GM21528 (cell line): ENCODE measurements at regions not wholly inside any gene's neighbourhood (a gene's known extent, or its start where the extent isn't known, plus 50 kb on each side); places are given as distances from the start of the nearest gene placed in this dataset.

ENCODE experiments used
- ATAC-seq: cut with Tn5 transposase; IDR thresholded peaks from one replicate; pipeline ENCODE4 v1.9.1; 2021; ENCODE audit warnings: mild to moderate bottlenecking, moderate library complexity; ENCODE audit not compliant: unreplicated experiment, low FRiP score

DNA sequence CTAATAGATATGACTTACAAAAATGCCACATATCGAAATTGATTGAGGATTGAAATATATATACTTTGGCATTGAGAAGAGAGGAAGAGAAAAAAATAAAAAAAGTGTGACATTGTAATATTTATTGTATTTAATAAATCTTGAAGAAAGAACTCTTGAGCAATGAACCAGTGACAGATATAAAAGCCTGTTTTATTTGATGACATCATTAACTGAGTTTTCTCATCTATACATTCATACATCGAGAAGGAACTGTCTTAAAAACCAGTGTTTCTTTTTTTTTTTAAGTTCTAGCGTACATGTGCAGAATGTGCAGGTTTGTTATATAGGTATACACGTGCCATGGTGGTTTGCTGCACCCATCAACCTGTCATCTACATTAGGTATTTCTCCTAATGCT is 368.2 kb downstream of the SNAPC1 start:
- no peak for ATAC-seq

DNA sequence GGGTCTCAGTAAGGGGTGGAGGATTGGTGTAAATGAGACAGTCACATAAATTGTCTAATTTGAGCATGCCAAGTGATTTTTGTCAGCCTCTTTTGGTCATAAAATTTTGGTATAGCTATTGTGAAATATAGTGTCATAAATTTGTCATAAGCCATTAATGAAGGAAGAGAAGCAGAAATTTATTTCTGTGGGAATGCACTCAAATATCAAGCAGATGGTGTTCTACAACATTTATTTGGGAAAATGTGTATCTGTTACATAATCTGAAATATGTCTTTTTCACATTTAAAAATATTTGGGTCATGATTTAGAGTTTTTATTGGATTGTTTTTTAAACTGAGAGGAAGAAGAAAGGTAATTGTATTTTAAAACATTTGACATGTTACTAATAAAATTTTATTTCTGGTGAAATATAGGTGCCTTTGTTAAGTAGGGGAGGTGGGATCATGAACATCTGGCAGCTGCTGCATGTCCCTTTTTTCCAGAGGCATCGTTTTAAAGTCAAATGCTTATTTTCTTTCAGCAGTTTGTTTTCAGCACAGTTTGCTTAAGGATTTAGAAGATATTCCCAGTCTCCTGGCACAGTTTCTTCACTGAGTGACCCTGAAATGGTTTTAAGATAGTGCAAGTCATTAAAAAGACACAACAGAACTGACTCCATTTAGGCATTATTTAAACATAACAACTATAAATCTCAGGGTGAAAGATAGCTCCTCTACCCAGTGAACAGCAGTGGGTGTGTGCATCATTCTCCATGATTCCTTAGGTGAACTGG is 371.7 kb downstream of the SNAPC1 start:
- ATAC-seq = no peak

DNA sequence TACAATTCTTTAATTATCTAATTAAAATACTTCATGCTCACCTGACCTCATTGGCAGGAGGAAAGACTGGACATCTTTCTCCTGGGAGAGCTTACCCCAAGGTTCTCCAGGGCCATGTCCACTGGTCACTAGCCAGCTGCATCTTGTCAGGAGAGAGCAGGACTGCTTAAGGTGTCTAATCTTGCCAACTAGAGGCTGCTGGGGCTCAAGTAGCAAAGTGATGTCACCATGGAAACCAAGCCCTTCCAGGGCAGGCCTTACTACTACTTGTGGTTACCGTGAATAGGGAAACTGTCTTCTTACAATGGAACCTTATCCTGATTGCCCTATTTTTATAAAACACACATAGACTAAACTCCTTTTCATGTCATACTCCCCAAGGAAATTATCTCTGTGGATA is 376.4 kb downstream of the SNAPC1 start:
- ATAC-seq = no peak

DNA sequence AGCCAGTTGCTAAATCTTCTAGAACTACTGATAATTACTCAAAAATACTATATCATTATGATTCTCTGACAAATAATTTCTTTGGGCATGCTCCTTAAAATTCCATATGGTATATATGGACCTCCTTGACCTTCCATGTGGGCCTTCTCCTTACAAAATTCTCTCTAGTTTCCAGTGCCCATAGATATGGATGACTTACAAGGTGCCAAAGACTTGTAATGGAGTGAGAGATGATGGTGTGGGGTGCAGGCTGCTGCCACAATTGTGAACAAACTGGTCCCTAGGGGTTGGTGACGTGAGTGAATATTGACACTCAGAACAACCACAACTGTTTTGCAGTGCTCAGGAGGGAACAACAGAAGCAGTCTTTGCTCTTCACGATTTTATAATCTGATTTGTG is 378.9 kb downstream of the SNAPC1 start:
- ATAC-seq = no peak

DNA sequence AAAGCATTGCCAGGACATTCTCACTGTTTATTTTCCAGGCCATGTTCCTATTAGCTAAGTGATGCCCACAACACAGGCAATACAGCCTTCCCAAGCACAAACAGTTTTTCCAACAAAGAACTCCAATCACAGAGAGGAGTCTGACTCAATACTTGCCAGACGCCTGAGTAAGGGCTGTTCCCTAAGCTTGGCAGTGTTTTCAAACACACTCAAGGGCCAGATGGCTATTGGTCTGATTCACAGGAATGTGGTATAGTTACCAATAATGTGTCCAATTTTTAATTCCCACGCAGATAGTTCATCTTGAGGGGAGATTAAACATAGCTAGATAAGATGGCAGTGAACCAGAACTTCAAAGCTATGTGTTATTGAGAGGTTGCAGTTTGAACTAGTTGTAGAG is 381.0 kb downstream of the SNAPC1 start:
- no peak for ATAC-seq

DNA sequence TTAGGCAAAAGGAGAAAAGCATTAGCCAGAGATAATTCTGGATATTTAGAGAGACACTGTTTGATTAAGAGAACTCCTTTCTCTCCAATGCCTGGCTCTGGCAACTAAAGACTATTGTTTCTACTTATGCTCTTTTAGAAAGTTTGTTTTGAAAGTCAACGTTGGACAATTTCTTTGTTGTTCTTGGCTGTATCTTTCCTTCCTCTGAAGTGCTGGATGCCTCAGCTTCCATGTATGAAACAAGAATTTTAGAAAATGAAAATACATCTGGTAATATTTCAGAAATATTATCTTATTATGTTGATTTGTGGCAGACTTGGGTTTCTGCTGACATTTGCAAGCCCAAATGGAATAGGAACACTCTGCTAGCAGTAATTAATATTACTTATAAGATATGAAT is 382.6 kb downstream of the SNAPC1 start:
- no peak for ATAC-seq

DNA sequence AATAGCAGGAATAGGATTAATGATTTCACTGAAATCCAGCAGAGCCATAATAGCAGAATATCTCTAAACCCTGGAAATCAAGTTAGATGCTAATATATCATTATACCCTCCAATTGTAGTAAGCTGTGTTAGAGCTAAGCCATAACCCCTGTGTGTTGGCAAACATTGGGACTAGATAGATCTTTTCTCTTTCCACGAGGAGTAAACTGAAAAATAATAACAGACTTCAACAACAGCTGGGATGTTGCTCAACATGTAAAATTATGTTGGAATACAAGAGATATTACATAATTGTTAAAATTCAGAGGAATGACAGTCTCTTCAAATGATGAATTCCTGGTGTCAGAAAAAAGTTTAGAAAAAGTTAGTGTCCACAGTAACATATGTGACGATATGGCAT is 383.8 kb downstream of the SNAPC1 start:
- ATAC-seq = no peak

DNA sequence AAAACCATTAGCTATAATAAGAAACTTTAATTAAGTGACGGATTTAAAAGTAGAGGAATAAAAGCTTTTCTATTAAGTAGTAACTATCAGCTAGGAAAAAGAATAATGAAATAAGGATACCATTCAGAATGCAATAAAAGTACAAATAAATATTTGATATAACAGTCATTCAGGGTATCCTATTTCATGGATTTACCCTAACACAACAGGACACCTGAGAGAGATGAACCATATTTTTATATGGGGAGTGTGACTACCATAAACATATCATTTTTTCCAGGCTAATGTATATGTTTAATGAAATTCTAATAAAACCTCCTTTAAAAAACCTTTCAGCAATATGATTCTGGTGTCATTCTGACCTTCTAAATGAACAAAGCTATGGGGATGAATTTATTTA is 393.8 kb downstream of the SNAPC1 start:
- ATAC-seq = no peak

DNA sequence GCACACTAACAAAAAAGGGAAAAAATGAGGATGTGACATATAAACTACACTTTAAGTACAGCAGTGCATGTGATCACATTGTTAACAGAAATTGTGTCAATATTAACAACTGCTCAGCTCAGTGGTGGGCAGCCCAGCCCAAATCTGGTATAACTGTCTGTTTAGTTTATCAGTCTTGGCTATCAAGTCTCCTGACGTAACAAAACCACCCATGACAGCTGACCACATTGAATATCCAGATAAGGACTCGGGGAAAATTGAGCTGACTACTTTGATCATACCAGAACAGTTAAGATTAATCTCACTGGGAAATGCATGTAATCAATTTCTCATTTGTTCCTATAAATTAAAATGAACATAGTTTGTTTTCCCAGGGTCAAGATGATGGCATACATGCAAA is 396.6 kb downstream of the SNAPC1 start:
- no peak for ATAC-seq

DNA sequence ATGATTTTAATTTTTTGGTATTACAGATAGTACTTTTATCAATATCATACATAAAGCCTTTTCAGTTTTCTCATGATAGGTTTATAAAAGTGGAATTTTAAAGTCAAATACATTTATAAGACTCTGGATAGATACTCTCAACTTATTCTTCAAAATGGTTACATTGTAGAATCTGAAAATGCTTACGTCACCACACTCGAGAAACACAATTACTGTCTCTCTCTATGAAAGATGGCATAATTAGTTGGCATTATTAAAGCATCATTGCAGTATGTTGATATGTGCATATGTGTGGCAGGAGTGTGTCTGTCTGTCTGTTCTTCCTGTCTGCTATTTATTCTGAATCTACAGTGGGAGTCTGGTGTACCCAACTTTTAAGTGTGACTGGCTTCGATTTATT is 397.1 kb downstream of the SNAPC1 start:
- ATAC-seq = no peak

DNA sequence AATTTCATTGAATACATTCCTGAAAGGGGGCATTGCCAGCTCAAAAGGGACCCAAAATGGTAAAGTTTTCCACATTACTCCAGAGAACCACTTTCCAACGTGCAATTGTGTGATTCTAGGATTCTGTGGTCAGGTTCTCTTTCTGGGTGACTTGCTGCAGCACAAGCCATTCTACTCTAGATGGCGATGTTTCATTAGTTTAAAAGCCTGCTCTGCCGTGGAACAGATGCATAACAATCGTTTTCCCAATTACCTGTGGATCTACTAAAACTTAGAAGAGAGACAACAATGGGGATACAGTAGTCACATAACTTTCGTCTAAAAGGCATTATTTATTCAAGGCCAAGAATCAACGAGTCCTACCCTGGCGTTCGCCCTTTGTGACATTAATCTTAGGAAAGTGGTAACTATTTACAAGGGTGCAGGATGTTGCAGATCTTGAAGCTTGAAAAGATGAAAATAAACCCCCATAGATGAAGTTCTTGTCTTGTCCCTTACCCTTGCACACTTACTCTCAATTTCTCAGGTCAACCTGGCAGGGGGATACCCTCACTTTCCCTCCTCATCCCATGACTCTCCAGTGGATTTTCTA is 400.9 kb downstream of the SNAPC1 start:
- peak; percentile 60 for ATAC-seq

DNA sequence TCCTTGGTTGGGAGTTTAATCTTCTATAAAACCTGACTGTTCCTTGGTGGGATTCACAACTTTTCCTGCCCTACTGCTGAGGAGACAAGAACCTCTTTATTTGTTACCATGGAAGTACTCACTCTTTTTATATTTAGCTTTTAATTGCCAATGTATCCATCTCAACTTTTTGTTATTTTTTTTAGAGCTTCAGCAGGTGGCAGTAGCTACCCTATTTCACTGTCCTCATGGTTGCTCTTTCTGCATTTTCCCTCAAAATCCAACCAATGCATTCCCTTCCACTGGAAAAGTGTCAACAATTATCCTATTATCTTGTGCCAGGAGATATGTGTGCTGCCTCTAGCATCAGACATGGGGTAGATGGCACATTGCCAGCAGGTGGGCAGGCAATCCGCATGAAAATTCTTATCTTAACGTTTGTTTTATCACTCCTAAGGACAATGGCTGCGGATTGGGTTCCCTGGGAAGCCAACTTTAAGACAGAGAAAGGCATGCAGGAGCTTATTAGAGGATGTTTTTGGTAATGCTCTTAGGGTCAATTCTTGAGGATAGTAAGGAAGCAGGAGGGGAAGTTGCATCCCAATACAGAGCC is 406.4 kb downstream of the SNAPC1 start:
- no peak for ATAC-seq

DNA sequence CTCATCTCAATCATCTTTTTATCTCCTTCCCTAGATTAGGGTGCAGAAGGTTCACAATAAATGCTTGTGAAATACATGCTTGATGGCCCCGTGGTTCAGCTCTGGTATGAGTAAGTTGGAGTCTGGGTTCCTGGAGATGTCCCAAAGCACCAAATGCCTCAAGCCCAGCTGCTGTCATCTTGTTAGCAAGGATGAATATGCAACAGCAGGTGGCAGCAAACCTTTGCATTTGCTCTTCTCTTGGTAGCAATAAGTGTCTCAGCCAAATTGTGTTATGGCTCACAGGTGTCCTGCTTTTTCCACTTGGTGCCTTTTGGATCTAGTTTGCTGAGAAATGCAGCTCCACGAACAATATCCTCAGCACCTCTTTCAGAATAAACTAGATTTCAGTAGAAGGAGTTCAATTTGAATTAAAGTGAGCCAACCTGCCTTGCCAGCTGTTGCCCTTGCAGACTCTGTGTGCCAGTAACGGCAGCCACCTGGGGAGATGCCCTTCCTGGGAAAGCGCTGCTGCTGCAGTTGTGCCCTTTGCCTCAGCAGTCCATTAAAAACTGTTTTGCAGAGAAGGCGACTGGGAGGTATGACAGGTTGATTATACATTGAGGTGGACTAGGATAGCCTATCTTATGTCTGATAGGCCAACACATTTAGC is 417.3 kb downstream of the SNAPC1 start:
- ATAC-seq = no peak

DNA sequence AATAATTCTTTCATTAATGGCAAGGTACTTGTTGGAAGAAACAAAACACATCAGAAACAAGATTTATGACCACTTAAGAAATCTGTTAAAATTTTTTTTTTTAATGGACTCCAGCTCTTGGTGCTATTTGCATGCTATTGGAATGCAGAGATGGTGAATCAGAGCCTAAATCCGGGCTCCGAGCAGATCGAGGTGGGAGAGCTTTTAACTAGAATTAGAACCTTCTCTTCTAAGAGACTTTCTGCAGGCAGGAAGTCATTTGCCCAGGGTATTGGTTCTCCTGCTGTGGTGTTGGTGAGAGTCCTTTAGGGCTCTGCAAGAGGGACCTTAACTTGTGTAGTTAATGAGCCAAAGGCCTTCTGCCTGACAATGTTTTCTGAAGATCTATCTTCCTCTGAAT is 419.4 kb downstream of the SNAPC1 start:
- no peak for ATAC-seq

DNA sequence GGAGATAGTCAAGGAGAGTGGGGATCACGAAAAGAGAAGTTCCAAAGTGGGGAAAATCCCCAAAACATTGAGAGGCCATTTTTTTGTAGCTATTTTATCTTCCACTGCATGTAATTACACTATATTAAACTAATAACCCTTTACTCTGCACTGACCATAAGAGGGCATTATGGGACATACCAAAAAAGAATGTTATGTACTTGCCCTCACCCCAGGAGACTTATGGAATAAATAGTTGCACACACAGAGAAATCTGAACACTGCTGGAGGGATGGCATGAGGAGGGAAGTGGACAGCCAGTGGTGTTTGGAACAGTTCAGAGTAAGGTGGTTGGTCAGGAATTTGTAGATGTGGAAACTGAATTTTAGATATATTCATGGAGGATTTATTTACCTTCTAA is 422.9 kb downstream of the SNAPC1 start:
- no peak for ATAC-seq

DNA sequence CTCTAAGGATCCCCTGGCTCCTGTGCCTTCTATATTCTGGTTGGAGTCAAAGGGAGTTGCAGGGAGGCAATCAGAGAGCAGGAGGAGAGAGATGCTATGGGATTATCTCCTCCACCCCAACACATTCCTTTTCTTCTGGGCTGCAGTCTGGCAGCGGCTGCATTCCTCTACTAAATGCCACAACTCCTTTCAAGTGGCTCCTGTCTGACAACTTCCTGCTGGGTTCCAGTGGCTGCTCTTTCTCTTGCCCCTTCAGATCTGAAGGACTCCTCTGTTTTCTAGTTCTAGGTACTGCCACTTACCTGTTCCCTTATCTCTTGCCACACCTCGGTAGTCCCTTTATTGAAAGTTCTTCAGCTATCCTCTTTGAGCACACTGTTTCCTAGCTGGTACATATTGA is 425.0 kb downstream of the SNAPC1 start:
- ATAC-seq = no peak

DNA sequence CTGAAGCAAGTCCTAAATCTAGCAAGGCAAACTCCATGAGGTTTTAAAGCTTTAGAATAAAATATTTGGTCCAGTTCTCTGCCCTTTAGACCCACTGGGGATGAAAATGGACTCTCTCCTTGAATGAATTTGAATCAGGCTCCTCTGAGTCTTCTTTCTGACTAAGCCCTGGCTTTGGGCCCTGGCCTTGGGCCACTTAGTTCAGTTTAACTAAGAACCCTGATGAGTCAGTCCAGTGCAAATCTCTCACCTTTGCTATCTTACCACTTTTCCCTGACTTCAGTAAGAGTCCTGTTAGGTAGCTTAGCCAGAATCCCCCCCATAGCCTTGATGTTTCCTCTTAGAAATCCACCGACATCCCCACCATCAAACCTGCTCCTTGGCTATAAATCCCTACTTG is 427.5 kb downstream of the SNAPC1 start:
- no peak for ATAC-seq

DNA sequence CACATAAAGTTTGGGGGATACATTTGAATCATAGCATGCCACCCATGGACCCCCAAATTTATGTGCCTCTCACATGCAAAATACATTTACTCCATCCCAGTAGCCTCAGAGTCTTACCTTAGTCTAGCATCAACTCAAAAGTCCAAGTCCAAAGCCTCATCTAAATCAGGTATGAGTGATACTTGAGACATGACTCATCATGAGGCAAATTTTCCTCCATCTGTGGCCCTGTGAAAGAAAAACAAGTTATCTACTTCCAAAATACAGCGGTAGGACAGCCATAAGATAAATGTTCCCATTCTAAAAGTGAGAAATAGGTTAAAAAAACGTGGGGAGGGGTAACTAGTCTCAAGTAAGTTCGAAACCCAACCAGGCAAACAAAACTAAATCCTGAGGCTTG is 444.2 kb downstream of the SNAPC1 start:
- no peak for ATAC-seq

DNA sequence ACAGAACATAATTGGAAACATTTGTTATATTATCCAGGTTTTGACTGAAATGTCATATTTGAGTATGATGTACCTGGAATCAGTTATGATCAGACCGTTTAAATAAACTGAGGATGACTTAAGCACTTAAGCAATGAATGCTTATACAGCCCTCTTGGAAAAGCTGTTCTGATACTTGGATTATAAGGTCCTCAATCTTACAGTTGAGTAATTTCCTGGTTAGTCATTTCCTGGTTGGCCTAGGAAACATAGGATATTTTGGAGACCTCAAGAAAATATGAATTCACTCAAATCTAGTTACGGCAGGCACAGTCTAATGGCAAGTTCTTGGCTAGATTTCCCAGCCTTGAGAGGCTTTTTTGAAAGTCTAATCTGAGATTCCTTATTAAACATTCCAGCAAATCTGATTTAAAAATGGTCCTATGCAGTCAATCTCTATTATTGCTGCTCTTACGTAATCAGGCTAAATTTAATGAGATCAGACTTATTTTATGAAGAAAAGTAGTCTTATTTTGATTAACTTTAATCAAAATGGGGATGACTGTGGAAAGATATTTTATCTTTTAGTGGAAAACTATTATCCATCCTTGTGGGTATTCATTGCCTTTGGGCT is 447.2 kb downstream of the SNAPC1 start:
- no peak for ATAC-seq

DNA sequence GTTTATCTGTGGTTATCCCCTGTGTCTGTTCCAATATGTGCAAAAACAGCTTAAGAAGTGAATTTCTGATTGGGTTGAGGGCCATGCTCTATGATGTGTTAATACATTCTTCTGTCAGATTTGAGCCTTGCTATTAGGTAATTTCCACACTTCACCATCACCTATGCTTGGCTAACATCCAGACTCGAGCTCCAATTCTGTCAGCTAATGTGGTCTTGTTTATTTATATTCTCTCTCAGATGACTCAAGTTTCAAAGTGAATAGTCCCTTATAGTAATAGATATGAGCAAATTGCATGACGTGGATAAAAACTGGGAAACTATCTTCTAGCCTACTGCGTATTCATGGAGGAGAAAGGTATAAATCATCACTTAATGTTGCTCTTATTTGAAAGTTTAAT is 451.3 kb downstream of the SNAPC1 start:
- ATAC-seq = no peak

DNA sequence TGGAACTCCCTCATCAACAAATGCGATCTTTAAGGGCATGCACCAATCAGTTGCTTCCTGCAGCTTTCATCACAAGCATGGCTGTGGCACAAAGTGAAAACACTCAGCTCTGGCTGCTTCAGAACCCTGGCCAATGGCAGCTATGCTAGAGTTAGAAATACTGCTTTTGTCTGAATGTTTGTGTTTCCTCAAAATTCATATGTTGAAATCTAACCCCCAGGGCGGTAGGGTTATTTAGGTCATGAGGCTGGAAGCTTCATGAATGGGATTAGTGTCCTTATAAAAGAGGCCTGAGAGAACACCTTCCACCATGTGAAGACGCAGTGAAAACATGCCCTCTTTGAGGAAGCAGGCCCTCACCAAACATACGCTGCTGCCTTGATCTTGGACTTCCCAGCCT is 453.9 kb downstream of the SNAPC1 start:
- ATAC-seq = no peak
